Epithelial cell of esophagus (primary cell): ENCODE measurements at regions not wholly inside any gene's neighbourhood (a gene's known extent, or its start where the extent isn't known, plus 50 kb on each side); places are given as distances from the start of the nearest gene placed in this dataset.

Experiments
- DNase-seq: peaks from one replicate; pipeline ENCODE4 v3.0.0; 2010; ENCODE audit warnings: low read depth
- H3K4me3 ChIP-seq: 2 replicates; pipeline ENCODE4 v1.5.1; 2011; ENCODE audit warnings: mild to moderate bottlenecking, low read length, control low read depth
- CTCF ChIP-seq: IDR thresholded peaks from 2 replicates; pipeline ENCODE4 v1.5.1; 2011; ENCODE audit warnings: low read depth, mild to moderate bottlenecking, low read length, control low read depth, inconsistent platforms; ENCODE audit not compliant: insufficient read depth; ENCODE audit errors: missing control alignments

DNA sequence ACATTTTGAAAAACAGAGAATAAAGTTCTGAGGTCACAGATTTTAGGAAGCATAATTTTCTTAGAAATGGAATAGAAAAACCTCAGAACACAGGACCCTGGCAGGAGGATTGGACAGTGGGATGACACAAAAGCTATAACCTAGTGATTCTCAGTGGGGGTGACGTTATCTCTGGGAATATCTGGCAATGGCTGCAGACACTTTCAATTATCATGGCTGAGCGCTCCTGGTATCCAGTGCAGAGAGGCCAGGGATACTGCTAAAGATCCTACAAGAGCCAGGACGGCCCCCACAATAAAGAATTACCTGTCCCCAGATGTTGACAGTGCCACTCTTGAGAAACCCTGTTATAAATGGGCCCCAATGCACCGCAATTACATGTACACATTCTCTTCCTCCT is 117.2 kb upstream of the SPRED2 start:
- TF ChIP-seq CTCF = no peak
- no peak overlapping the region for H3K4me3 ChIP-seq
- no peak for DNase-seq

GRCh38 chr2:65549257-65549627 is 116.8 kb upstream of the SPRED2 start:
- no peak for DNase-seq

GRCh38 chr2:65548576-65549256 is 116.3 kb upstream of the SPRED2 start:
- no peak for DNase-seq
- H3K4me3 ChIP-seq = no peak overlapping the region
- no peak for TF ChIP-seq CTCF

More at GRCh38 chr2:65549257-65549627, 116.8 kb upstream of the SPRED2 start:
- no peak for TF ChIP-seq CTCF
- H3K4me3 ChIP-seq = no peak overlapping the region

GRCh38 chr2:65548064-65548463 is 115.7 kb upstream of the SPRED2 start:
- H3K4me3 ChIP-seq = no peak overlapping the region
- no peak for DNase-seq
- no peak for TF ChIP-seq CTCF

DNA sequence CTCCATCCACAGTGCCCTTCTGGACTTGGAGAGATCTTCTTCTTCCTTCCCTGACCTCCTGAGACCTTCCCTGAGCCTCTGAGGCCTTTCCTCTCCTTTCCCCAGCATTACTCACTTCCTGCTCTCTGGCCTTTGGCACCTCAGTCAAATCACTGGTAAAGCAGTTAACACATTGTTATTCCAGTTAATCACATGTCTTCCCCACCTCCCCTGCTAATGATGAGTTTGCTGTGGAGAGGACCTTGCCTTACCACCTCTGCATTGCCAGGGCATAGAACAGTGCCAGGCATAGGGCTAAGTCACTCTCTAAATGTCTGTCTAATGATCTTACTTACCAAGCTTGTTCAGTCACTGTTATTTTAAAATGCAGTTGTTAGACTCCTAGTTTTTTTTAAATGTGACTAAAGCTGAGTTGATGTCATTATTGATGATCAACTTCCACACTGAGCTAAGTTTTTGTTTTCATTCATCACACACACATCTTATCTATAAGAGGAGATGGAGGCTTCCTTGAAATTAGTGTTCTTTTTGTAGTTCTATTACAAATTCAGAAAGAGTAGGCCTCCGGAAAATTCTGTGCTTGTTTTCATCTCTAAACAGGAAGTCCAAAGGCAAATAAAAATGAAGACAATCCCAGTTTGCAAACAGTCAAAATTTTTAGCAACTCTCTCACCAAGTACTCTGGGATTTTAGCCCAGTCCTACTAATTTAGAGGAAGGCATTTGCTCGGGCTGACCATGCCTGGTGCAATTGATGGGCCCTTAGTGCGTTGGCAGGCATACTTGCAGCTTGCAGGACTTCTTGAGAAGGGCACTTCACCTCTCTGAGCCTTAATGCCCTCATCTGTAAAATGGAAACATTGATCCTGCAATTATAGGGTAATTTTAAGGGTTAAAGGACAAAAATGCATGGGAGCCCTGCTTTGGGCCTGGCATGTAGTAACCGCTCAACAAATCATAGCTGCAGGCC is 113.7 kb upstream of the SPRED2 start:
- no peak for TF ChIP-seq CTCF
- no peak overlapping the region for H3K4me3 ChIP-seq
- DNase-seq = peak; percentile 60

- no peak for TF ChIP-seq CTCF
- H3K4me3 ChIP-seq = no peak overlapping the region
- DNase-seq = no peak
Observed at GRCh38 chr2:65541773-65542172, 109.4 kb upstream of the SPRED2 start.

- DNase-seq = no peak
- TF ChIP-seq CTCF = no peak
- H3K4me3 ChIP-seq = no peak overlapping the region
Observed at GRCh38 chr2:65539633-65540032, 107.2 kb upstream of the SPRED2 start.
